ENCODE measurements at regions not wholly inside any gene's neighbourhood (a gene's known extent, or its start where the extent isn't known, plus 50 kb on each side); places are given as distances from the start of the nearest gene placed in this dataset.

DNA sequence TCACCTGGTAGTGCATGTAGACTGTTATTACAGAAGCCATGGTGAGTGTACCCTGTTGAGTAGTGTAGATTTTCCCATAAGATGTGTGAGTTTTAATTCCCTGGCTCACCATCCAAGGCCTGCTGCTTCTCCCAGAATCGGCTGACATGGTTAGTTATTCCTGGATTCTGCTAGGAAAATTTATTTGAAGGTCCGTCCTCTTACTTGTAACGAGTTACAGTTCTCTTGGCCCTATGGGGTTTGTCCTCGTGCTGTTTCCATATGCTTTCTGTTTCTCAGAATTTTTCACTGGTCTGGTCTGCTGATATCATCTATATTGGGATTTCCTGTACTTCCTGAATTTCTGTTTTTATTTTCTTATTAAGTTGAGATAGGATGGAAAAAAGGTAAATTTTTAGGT lies 423.3 kb upstream of the RGS6 start:
- in situ Hi-C loops (cut with MboI; ENCODE audit: low sequenced_read_pairs) = no loop called here
- no peak overlapping the region; the same call in 2 of the 3 replicates for H2BK15ac ChIP-seq (ENCODE audit: low read depth, low read length)
- H3K79me1 ChIP-seq (ENCODE audit: low read depth in 1 of 2, low read length in 2 of 2) = peaks cover 33 to 39% of the 10 kb centered on the region in 2 experiments
- H4K91ac ChIP-seq (ENCODE audit: insufficient read depth, low read depth, low read length) = no peak overlapping the region
- ATAC-seq (ENCODE audit: low read depth) = no peak
- no peak overlapping the region for H2AK5ac ChIP-seq (ENCODE audit: low read depth, low read length)
- no peak overlapping the region for H2BK120ac ChIP-seq (ENCODE audit: low read depth, low read length)
- H2BK20ac ChIP-seq (ENCODE audit: low read depth, low read length) = no peak overlapping the region
- POLR2A ChIA-PET (ENCODE audit: unreplicated experiment) = no interaction called here
- no peaks in the 10 kb centered on the region for H3K4me1 ChIP-seq (ENCODE audit: control insufficient read depth, insufficient read depth, low read length)
- H4K8ac ChIP-seq (ENCODE audit: low read depth in 2 of 2, low read length in 2 of 2) = no peak overlapping the region
- H3K23ac ChIP-seq (ENCODE audit: low read depth, low read length) = no peak overlapping the region
- DNase-seq = no peak
- no peaks in the 10 kb centered on the region for H3K27me3 ChIP-seq (ENCODE audit: control insufficient read depth, insufficient read depth, low read length)
- no peak overlapping the region for H3K27ac ChIP-seq (ENCODE audit: insufficient read depth, low read length)
- no peak overlapping the region for H3K18ac ChIP-seq (ENCODE audit: low read depth, low read length)
- no peaks in the 10 kb centered on the region for H4K20me1 ChIP-seq (ENCODE audit: insufficient read depth, low read length)
- dilution Hi-C loops (cut with HindIII; ENCODE audit: low sequenced_read_pairs, unreplicated experiment) = no loop called here
- H3K36me3 ChIP-seq (ENCODE audit: control insufficient read depth, insufficient read depth, low read length) = peaks cover 4% of the 10 kb centered on the region
- no peak overlapping the region for H3K4ac ChIP-seq (ENCODE audit: low read depth, low read length)
- CTCF ChIA-PET = no interaction called here
- BruUV-seq (replicated peaks) = no TSS peak
- no peaks in the 10 kb centered on the region; the same call in 1 of the 2 replicates for H3K9me1 ChIP-seq (ENCODE audit: insufficient read depth, low read length)
- no peak overlapping the region for H4K5ac ChIP-seq (ENCODE audit: low read depth, low read length)
- no peak for TF ChIP-seq CEBPB (IDR thresholded peaks at IDR 0.05; ENCODE audit: low read depth, low read length)
- no peak for TF ChIP-seq NFE2L2 (IDR thresholded peaks at IDR 0.05; ENCODE audit: low read depth, low read length)
- TF ChIP-seq, protein P1, sequence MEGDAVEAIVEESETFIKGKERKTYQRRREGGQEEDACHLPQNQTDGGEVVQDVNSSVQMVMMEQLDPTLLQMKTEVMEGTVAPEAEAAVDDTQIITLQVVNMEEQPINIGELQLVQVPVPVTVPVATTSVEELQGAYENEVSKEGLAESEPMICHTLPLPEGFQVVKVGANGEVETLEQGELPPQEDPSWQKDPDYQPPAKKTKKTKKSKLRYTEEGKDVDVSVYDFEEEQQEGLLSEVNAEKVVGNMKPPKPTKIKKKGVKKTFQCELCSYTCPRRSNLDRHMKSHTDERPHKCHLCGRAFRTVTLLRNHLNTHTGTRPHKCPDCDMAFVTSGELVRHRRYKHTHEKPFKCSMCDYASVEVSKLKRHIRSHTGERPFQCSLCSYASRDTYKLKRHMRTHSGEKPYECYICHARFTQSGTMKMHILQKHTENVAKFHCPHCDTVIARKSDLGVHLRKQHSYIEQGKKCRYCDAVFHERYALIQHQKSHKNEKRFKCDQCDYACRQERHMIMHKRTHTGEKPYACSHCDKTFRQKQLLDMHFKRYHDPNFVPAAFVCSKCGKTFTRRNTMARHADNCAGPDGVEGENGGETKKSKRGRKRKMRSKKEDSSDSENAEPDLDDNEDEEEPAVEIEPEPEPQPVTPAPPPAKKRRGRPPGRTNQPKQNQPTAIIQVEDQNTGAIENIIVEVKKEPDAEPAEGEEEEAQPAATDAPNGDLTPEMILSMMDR (conservative IDR thresholded peaks at IDR 0.05; ENCODE audit: low read depth, low read length) = no peak
- TF ChIP-seq, protein P2, sequence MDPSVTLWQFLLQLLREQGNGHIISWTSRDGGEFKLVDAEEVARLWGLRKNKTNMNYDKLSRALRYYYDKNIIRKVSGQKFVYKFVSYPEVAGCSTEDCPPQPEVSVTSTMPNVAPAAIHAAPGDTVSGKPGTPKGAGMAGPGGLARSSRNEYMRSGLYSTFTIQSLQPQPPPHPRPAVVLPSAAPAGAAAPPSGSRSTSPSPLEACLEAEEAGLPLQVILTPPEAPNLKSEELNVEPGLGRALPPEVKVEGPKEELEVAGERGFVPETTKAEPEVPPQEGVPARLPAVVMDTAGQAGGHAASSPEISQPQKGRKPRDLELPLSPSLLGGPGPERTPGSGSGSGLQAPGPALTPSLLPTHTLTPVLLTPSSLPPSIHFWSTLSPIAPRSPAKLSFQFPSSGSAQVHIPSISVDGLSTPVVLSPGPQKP (IDR thresholded peaks at IDR 0.05; ENCODE audit: borderline replicate concordance, low read depth, low read length) = no peak
- TF ChIP-seq, protein P3, sequence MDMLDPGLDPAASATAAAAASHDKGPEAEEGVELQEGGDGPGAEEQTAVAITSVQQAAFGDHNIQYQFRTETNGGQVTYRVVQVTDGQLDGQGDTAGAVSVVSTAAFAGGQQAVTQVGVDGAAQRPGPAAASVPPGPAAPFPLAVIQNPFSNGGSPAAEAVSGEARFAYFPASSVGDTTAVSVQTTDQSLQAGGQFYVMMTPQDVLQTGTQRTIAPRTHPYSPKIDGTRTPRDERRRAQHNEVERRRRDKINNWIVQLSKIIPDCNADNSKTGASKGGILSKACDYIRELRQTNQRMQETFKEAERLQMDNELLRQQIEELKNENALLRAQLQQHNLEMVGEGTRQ (IDR thresholded peaks at IDR 0.05; ENCODE audit: low read depth, low read length) = no peak
- no peak for TF ChIP-seq CHD1 (IDR thresholded peaks at IDR 0.05; ENCODE audit: low read depth, low read length)
- TF ChIP-seq RAD21 (IDR thresholded peaks at IDR 0.05; ENCODE audit: low read length) = no peak
- TF ChIP-seq MAZ (IDR thresholded peaks at IDR 0.05; ENCODE audit: borderline replicate concordance, low read depth, low read length) = no peak
- no peak for TF ChIP-seq FOS (IDR thresholded peaks at IDR 0.05; ENCODE audit: low read depth, low read length)
- TF ChIP-seq SMC3 (IDR thresholded peaks at IDR 0.05; ENCODE audit: low read depth, low read length) = no peak
- TF ChIP-seq RCOR1 (IDR thresholded peaks at IDR 0.05; ENCODE audit: insufficient replicate concordance, low read length) = no peak
- TF ChIP-seq MXI1 (IDR thresholded peaks at IDR 0.05; ENCODE audit: borderline replicate concordance, low read depth, low read length) = no peak
- no peak for TF ChIP-seq POLR2A (IDR thresholded peaks at IDR 0.05; ENCODE audit: low read depth, low read length)
- TF ChIP-seq BHLHE40 (IDR thresholded peaks at IDR 0.05; ENCODE audit: low read depth, low read length) = no peak
- TF ChIP-seq MAFK (IDR thresholded peaks at IDR 0.05; ENCODE audit: low read depth, low read length) = no peak
- H3K9ac ChIP-seq (ENCODE audit: low read depth, low read length) = no peak overlapping the region
- H3K4me2 ChIP-seq (ENCODE audit: low read depth, low read length) = no peak overlapping the region
- no peak overlapping the region for H2AFZ ChIP-seq (replicated peaks; ENCODE audit: low read length, poor library complexity)
- intact Hi-C loops (cut with micrococcal nuclease) = no loop called here
- 100% methylated on average over 2 of the region's 4 CpGs; no CpG with 5 or more reads in 1 of the 2 experiments for WGBS, 2 experiments (ENCODE audit: extremely low coverage in 2 of 2, insufficient read length in 1 of 2)
- no peak overlapping the region for H2BK5ac ChIP-seq (ENCODE audit: low read depth, low read length, poor library complexity, severe bottlenecking)
- no peak overlapping the region for H3K4me3 ChIP-seq (ENCODE audit: insufficient read depth, low read depth, low read length)
- H3K56ac ChIP-seq (ENCODE audit: extremely low read depth, insufficient read depth, low read length) = no peak overlapping the region
- no peak overlapping the region for H3K14ac ChIP-seq (replicated peaks; ENCODE audit: low read depth, low read length)
- no peaks in the 10 kb centered on the region for H3K9me3 ChIP-seq (ENCODE audit: control insufficient read depth, insufficient read depth, low read length)
- no peak overlapping the region for H2AK9ac ChIP-seq (replicated peaks; ENCODE audit: low read depth, low read length, poor library complexity)
